DMS53 treated with DMSO at 0.1 percent for 48 hours (cell line): ENCODE measurements at regions not wholly inside any gene's neighbourhood (a gene's known extent, or its start where the extent isn't known, plus 50 kb on each side); places are given as distances from the start of the nearest gene placed in this dataset.
A peak's percentile ranks its signal among the peaks of the same experiment; 100 is the strongest.

Experiments
- DNase-seq: peaks from one replicate; lab custom pipeline; 2025; ENCODE audit not compliant: unreplicated experiment; lab: John Stamatoyannopoulos, UW

- no peak for DNase-seq
Measured at GRCh38 chr5:61896811-61897210, 409.2 kb upstream of the KIF2A start.

GRCh38 chr5:61897251-61897650 is 408.8 kb upstream of the KIF2A start:
- no peak for DNase-seq

GRCh38 chr5:61901997-61902396 is 404.0 kb upstream of the KIF2A start:
- no peak for DNase-seq

GRCh38 chr5:61904730-61905129 is 401.3 kb upstream of the KIF2A start:
- DNase-seq, result no peak

GRCh38 chr5:61905613-61906012 is 400.4 kb upstream of the KIF2A start:
- DNase-seq, result no peak

- DNase-seq, result no peak
Measured at GRCh38 chr5:61906820-61907219, 399.2 kb upstream of the KIF2A start.

GRCh38 chr5:61907995-61908394 is 398.0 kb upstream of the KIF2A start:
- DNase-seq, result no peak

- DNase-seq, result no peak
Measured at GRCh38 chr5:61910771-61911170, 395.2 kb upstream of the KIF2A start.

- DNase-seq, result no peak
Measured at GRCh38 chr5:61912559-61912958, 393.4 kb upstream of the KIF2A start.

- no peak for DNase-seq
Measured at GRCh38 chr5:61915646-61916045, 390.4 kb upstream of the KIF2A start.

- no peak for DNase-seq
Measured at GRCh38 chr5:61916621-61917620, 389.1 kb upstream of the KIF2A start.

GRCh38 chr5:61918611-61919010 is 387.4 kb upstream of the KIF2A start:
- no peak for DNase-seq

GRCh38 chr5:61919920-61920319 is 386.1 kb upstream of the KIF2A start:
- peak; percentile 10 for DNase-seq

- no peak for DNase-seq
Measured at GRCh38 chr5:61924251-61924650, 381.8 kb upstream of the KIF2A start.

- no peak for DNase-seq
Measured at GRCh38 chr5:61926911-61927310, 379.1 kb upstream of the KIF2A start.

- no peak for DNase-seq
Measured at GRCh38 chr5:61931236-61931635, 374.8 kb upstream of the KIF2A start.

GRCh38 chr5:61933787-61934626 is 372.0 kb upstream of the KIF2A start:
- peak; percentile 23 for DNase-seq

GRCh38 chr5:61941637-61942036 is 364.4 kb upstream of the KIF2A start:
- no peak for DNase-seq

GRCh38 chr5:61942462-61943049 is 363.4 kb upstream of the KIF2A start:
- DNase-seq, result no peak

- no peak for DNase-seq
Measured at GRCh38 chr5:61943713-61944112, 362.3 kb upstream of the KIF2A start.

GRCh38 chr5:61948151-61948550 is 357.9 kb upstream of the KIF2A start:
- DNase-seq, result no peak
